Stimulated activated CD8-positive, alpha-beta memory T cell treated with anti-CD3 and anti-CD28 coated beads, Interleukin-7, amount 100 ng/mL, for 24 hours (primary cell): ENCODE measurements at regions not wholly inside any gene's neighbourhood (a gene's known extent, or its start where the extent isn't known, plus 50 kb on each side); places are given as distances from the start of the nearest gene placed in this dataset.
"Not testable (repeated sequence)": the region's sequence is repeated elsewhere in the genome, so short reads cannot be mapped to it uniquely, and the experiment has no call there.

ENCODE experiments used
- DNase-seq: peaks from one replicate; pipeline ENCODE4 v3.0.0-alpha.2; 2020; ENCODE audit warnings: low read depth

- DNase-seq = no peak
These were observed 130.6 kb downstream of the BRD1 start for GRCh38 chr22:49697047-49697446.

- no peak for DNase-seq
These were observed 133.0 kb downstream of the BRD1 start for GRCh38 chr22:49694462-49695260.

DNA sequence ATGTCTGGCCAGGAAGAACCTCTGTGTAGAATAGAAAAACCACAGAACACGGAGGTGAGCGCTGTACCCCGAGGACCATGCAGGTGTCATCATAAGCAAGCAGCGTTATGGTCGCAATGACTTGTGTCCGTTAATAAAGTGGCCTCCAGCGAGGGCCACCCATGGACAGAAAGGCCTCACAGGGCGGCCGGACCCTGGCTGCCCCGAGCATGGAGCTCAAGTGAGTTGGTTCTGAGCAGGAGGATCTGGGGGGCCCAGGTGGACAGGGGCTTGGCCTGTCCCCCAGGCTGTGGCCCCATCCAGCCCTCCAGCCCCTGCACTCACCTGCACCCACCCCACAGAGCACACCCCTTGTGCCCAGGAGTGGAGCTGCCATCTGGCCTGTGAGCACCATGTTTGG lies 133.8 kb downstream of the BRD1 start:
- DNase-seq = no peak

- no peak for DNase-seq
These were observed 134.3 kb downstream of the BRD1 start for GRCh38 chr22:49693416-49693815.

- no peak for DNase-seq
These were observed 135.0 kb downstream of the BRD1 start for GRCh38 chr22:49692499-49693225.

- no peak for DNase-seq
These were observed 136.4 kb downstream of the BRD1 start for GRCh38 chr22:49691256-49691655.

DNA sequence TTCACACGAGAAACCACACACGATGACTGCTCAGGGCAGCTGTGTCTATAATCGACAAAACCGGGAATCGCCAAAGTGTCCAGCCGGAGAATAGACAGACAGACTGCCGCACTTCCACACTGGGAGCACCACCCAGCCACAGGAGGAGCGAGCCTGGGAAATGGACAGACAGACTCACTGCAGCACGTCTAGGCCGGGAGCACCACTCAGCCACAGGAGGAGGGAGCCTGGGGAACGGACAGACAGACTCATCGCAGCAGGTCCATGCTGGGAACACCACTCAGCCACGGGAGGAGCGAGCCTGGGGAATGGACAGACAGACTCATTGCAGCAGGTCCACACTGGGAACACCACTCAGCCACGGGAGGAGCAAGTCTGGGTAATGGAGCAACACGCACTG lies 137.2 kb downstream of the BRD1 start:
- DNase-seq = no peak

- DNase-seq = no peak
These were observed 137.8 kb downstream of the BRD1 start for GRCh38 chr22:49689858-49690257.

GRCh38 chr22:49689255-49689770 lies 138.4 kb downstream of the BRD1 start:
- DNase-seq = no peak

DNA sequence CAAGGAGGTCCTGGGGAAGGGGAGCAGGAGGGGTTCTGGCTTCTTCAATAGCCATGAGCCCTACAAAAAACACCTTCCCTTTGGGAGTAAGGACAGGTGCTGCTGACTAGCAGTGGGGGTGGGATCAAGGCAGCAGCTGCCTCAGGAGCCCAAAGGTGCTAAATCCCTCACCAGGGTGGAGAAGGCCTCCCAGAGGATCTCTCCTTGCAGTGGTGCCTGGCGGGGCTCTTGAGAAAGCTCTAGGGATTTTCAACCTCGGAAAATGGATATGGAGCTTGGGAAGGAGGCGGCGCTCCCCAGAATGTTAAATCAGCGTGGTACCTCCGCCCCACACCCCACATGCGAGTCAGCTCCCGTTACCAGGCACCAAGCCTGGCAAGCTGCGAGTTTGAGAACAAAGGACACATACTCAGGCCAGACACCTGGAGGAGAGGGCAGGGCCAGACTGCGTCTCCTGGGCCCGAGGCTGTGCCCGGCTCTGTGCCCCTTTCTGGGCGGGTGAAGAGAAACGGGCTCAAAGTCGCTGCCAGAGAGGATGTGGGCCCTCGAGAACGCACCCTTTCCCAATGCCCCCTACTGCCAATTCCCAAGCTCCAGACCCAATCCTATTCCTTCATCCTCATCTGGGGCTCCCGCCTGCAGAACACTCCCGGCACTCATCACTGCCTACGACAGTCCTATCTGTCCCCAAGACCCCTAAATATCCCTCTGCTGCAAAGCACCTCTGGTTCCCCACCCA lies 139.0 kb downstream of the BRD1 start:
- no peak for DNase-seq

DNA sequence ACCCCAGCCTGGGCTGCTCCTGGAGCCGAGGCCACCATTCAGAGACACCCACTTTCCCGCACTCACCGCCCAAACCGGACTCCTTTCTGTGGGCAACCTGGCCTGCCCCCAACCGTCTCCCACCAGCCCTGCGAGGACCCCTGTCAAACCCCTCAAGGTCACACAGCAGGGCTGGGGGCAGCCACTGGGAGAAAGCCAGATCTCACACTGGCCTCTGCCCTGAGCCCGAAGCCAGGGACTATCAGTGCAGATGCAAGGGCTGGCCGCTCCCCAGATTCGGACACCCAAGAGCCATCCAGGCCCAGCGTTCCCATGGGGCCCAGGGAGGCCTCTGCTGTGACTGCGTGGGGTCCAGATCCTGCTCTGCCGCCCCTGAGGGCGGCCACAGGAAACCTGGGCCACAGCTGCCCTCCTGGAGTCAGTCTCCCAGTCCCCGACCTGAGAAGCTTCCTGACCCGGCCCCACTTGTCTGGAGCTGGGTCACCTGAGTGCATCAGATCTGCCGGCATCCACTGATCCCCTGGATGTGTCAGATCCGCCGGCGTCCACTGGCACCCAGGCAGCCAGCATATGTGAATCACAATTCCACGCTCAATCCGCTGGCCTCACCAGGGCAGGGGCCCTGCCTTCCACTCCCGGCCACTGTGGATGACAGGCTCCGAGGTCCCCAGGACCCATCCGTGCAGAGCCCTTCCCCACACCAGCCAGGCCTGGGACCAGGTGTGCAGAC lies 139.7 kb downstream of the BRD1 start:
- DNase-seq = no peak

GRCh38 chr22:49687333-49687732 lies 140.3 kb downstream of the BRD1 start:
- DNase-seq = no peak

DNA sequence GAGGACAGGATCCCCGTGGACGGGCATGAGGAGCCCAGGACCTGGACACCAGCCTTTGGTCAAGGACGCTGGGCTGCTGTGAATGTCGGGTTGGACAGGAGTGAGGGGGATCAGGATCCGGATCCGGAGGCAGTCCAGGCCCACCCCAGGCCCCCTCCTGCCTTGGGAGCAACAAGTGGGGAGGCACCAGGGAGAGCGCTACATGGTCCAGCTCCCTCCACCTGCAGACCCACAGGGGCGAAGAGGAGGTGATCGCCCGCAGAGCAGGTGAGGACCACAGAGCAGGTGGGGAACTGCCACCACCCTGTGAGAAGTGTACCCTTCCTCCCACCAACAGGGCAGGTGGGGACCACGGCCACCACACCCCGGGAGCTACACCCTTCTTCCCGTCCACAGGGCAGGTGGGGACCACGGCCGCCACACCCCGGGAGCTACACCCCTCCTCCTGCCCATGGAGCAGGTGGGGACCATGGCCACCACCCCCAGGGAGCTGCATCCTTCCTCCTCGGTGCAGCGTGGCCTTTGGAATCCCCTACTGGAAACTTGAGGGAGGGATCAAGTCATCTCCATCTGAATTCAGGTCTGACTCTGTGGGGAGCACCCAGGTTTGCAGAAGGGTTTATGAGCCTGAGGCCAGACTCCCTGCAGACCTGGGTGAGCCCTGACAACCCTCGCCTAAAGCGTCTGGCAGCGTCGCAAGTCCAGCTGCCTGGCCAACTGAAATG lies 141.0 kb downstream of the BRD1 start:
- no peak for DNase-seq

- DNase-seq = no peak
These were observed 142.0 kb downstream of the BRD1 start for GRCh38 chr22:49685686-49686085.

DNA sequence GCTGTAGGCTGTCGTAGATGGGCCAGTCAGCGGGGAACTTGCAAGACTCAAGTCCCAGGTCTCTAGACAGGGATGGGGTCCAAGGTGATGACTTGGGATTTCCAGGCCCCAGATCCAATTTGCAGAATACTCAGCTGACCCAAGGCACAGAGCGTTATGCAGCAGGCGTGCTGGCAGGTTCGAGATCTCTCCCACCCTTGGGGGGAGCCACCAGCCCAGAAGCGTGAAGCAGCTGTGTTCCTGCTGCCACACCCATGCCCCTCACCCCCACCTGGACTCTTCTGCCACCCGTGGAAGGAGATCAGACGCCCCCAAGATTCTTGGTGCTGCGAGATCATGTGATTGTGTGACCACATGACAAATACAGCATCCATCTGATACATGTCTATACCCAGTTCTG lies 142.6 kb downstream of the BRD1 start:
- DNase-seq = no peak

- DNase-seq = no peak
These were observed 144.6 kb downstream of the BRD1 start for GRCh38 chr22:49683032-49683431.

DNA sequence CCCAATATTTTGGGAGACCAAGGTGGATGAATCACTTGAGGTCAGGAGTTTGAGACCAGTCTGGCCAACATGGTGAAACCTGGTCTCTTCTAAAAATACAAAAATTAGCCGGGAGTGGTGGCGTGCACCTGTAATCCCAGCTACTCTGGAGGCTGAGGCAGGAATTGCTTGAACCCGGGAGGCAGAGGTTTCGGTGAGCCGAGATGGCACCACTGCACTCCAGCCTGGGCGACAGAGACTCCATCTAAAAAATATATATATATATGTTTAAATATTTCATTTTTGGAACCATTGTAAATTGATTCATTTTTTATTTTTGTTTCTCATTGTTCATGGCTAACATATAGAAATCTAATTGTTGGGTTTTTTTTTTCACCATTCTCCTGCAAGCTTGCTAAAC lies 146.9 kb downstream of the BRD1 start:
- DNase-seq = not testable (repeated sequence)

DNA sequence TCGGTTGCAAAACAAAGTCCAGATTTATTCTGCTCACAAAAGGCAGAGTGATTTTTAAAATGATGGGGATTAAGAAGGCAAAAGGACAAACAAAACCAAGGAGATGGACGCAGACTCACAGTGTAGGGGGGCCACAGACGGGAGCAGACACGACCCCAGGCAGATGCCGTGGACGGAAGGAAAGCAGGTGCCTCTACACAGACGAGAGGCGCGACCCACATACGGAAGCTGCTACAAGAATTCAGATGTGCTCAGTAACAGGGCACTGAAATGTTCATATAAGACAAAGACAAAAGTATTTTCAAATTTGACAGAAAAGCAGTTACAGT lies 148.9 kb downstream of the BRD1 start:
- no peak for DNase-seq

- no peak for DNase-seq
These were observed 149.4 kb downstream of the BRD1 start for GRCh38 chr22:49678137-49678841.

- no peak for DNase-seq
These were observed 150.2 kb downstream of the BRD1 start for GRCh38 chr22:49677495-49677889.
